PFSK-1 (cell line): ENCODE measurements at regions not wholly inside any gene's neighbourhood (a gene's known extent, or its start where the extent isn't known, plus 50 kb on each side); places are given as distances from the start of the nearest gene placed in this dataset.

Source experiments
- FOXP2 ChIP-seq: optimal IDR thresholded peaks from 2 replicates; pipeline ENCODE3; 2011; ENCODE audit warnings: borderline replicate concordance, control low read depth, inconsistent platforms; ENCODE audit not compliant: insufficient read depth; ENCODE audit errors: extremely low read length, extremely low read depth
- POLR2AphosphoS5 ChIP-seq: IDR thresholded peaks from 2 replicates; pipeline ENCODE4 v1.6.1; 2012; ENCODE audit warnings: low read depth, mild to moderate bottlenecking, control low read depth, low read length, moderate library complexity
- SIN3A ChIP-seq: IDR thresholded peaks from 2 replicates; pipeline ENCODE4 v1.6.1; 2012; ENCODE audit warnings: mild to moderate bottlenecking, low read length, moderate library complexity, borderline replicate concordance; ENCODE audit not compliant: insufficient read depth
- TAF1 ChIP-seq: IDR thresholded peaks from 2 replicates; pipeline ENCODE4 v1.6.1; 2012; ENCODE audit warnings: low read length, control low read depth, borderline replicate concordance; ENCODE audit not compliant: insufficient read depth
- TF ChIP-seq, protein P1 (sequence below), 2 experiments: IDR thresholded peaks; 2 replicates each; pipeline versions ENCODE4 v1.6.1 to v1.8.0; 2011 to 2012; ENCODE audit warnings: low read depth in 2 of 2, low read length in 2 of 2, control low read depth in 1 of 2, inconsistent platforms in 1 of 2, mild to moderate bottlenecking in 1 of 2, moderate library complexity in 1 of 2; ENCODE audit not compliant: insufficient read depth in 1 of 2

GRCh38 chr2:12980817-12981216, 264.1 kb downstream of the TRIB2 start:
- TF ChIP-seq TAF1 (no peak), SIN3A (no peak), POLR2AphosphoS5 (no peak), FOXP2 (no peak)
- TF ChIP-seq, protein P1, sequence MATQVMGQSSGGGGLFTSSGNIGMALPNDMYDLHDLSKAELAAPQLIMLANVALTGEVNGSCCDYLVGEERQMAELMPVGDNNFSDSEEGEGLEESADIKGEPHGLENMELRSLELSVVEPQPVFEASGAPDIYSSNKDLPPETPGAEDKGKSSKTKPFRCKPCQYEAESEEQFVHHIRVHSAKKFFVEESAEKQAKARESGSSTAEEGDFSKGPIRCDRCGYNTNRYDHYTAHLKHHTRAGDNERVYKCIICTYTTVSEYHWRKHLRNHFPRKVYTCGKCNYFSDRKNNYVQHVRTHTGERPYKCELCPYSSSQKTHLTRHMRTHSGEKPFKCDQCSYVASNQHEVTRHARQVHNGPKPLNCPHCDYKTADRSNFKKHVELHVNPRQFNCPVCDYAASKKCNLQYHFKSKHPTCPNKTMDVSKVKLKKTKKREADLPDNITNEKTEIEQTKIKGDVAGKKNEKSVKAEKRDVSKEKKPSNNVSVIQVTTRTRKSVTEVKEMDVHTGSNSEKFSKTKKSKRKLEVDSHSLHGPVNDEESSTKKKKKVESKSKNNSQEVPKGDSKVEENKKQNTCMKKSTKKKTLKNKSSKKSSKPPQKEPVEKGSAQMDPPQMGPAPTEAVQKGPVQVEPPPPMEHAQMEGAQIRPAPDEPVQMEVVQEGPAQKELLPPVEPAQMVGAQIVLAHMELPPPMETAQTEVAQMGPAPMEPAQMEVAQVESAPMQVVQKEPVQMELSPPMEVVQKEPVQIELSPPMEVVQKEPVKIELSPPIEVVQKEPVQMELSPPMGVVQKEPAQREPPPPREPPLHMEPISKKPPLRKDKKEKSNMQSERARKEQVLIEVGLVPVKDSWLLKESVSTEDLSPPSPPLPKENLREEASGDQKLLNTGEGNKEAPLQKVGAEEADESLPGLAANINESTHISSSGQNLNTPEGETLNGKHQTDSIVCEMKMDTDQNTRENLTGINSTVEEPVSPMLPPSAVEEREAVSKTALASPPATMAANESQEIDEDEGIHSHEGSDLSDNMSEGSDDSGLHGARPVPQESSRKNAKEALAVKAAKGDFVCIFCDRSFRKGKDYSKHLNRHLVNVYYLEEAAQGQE (IDR thresholded peaks at IDR 0.05; ENCODE audit: insufficient read depth in 1 of 2, low read depth in 2 of 2, low read length in 2 of 2), result no peak
